IPS-NIHi7 (cell line): ENCODE measurements at regions not wholly inside any gene's neighbourhood (a gene's known extent, or its start where the extent isn't known, plus 50 kb on each side); places are given as distances from the start of the nearest gene placed in this dataset.
A peak's percentile ranks its signal among the peaks of the same experiment; 100 is the strongest.
"Not testable (repeated sequence)": the region's sequence is repeated elsewhere in the genome, so short reads cannot be mapped to it uniquely, and the experiment has no call there.

Experiments used
- DNase-seq: peaks from one replicate; pipeline ENCODE4 v3.0.0; 2012; ENCODE audit warnings: mixed read lengths; ENCODE audit errors: extremely low spot score

- no peak for DNase-seq
Measured at GRCh38 chr5:158202801-158203200, 343.9 kb upstream of the CLINT1 start.

GRCh38 chr5:158200619-158201018, 341.7 kb upstream of the CLINT1 start:
- DNase-seq, result no peak

GRCh38 chr5:158198636-158199035, 339.7 kb upstream of the CLINT1 start:
- DNase-seq, result no peak

- no peak for DNase-seq
Measured at GRCh38 chr5:158195416-158196210, 336.7 kb upstream of the CLINT1 start.

- DNase-seq, result no peak
Measured at GRCh38 chr5:158194561-158194976, 335.6 kb upstream of the CLINT1 start.

- not testable (repeated sequence) for DNase-seq
Measured at GRCh38 chr5:158193395-158193794, 334.4 kb upstream of the CLINT1 start.

- no peak for DNase-seq
Measured at GRCh38 chr5:158180407-158180806, 321.5 kb upstream of the CLINT1 start.

- DNase-seq, result no peak
Measured at GRCh38 chr5:158179271-158179670, 320.3 kb upstream of the CLINT1 start.

GRCh38 chr5:158178535-158178934, 319.6 kb upstream of the CLINT1 start:
- DNase-seq, result no peak

GRCh38 chr5:158177146-158177545, 318.2 kb upstream of the CLINT1 start:
- no peak for DNase-seq

GRCh38 chr5:158175934-158176481, 317.1 kb upstream of the CLINT1 start:
- DNase-seq, result no peak

GRCh38 chr5:158174918-158175851, 316.2 kb upstream of the CLINT1 start:
- DNase-seq, result peak; percentile 88

- DNase-seq, result no peak
Measured at GRCh38 chr5:158174026-158174425, 315.1 kb upstream of the CLINT1 start.

- DNase-seq, result no peak
Measured at GRCh38 chr5:158172005-158172404, 313.1 kb upstream of the CLINT1 start.

- DNase-seq, result no peak
Measured at GRCh38 chr5:158170534-158170933, 311.6 kb upstream of the CLINT1 start.

GRCh38 chr5:158170060-158170459, 311.1 kb upstream of the CLINT1 start:
- DNase-seq, result no peak

GRCh38 chr5:158166424-158166823, 307.5 kb upstream of the CLINT1 start:
- peak; percentile 27 for DNase-seq

GRCh38 chr5:158165647-158166046, 306.7 kb upstream of the CLINT1 start:
- no peak for DNase-seq

- no peak for DNase-seq
Measured at GRCh38 chr5:158164296-158165047, 305.5 kb upstream of the CLINT1 start.

- DNase-seq, result no peak
Measured at GRCh38 chr5:158163451-158164295, 304.7 kb upstream of the CLINT1 start.
